Spleen (tissue), 7 donors: ENCODE measurements at regions not wholly inside any gene's neighbourhood (a gene's known extent, or its start where the extent isn't known, plus 50 kb on each side); places are given as distances from the start of the nearest gene placed in this dataset.

Experiments used
- CTCF ChIP-seq, 11 experiments: fragments of 200-600 bp in 7 of 11; fragments of 450-650 bp in 4 of 11; sonication (generic) in 4 of 11; IDR thresholded peaks in 8 of 11; conservative IDR thresholded peaks in 3 of 11; 1 replicate in 7 of 11; 2 replicates in 4 of 11; pipeline versions ENCODE4 v1.4.0 to v1.8.0; 2016 to 2021; ENCODE audit warnings: antibody characterized with exemption in 11 of 11, inconsistent platforms in 4 of 11, mild to moderate bottlenecking in 1 of 11
- POLR2A ChIP-seq, 3 donors: fragments of 450-650 bp; IDR thresholded peaks; one replicate each; pipeline ENCODE4 v1.5.1; 2017; ENCODE audit warnings: antibody characterized with exemption in 3 of 3, mild to moderate bottlenecking in 1 of 3
- donor health status: DM: no; HTN: no; CAD: no; lungs with moderate emphysema.
- donor health status: DM: no; HTN: no; CAD: no.
- donor health status: DM: no; HTN: no; CAD: no.

- TF ChIP-seq CTCF (IDR thresholded peaks at IDR 0.05 in 8 of 11, conservative IDR thresholded peaks at IDR 0.05 in 3 of 11): no peak
- no peak for TF ChIP-seq POLR2A (IDR thresholded peaks at IDR 0.05)
Measured at GRCh38 chr9:106146886-106147285, 452.5 kb downstream of the TMEM38B start.
